Mesothelial cell of epicardium (in vitro differentiated cells): ENCODE measurements at regions not wholly inside any gene's neighbourhood (a gene's known extent, or its start where the extent isn't known, plus 50 kb on each side); places are given as distances from the start of the nearest gene placed in this dataset.

Experiments
- DNase-seq, 2 experiments: peaks; one replicate each; pipeline ENCODE4 v3.0.0; 2021; ENCODE audit warnings: low spot score in 2 of 2; ENCODE audit not compliant: unreplicated experiment in 2 of 2
- H3K27ac Mint-ChIP-seq: 2 replicates; pipeline ENCODE4 v1.8.0; 2021; ENCODE audit warnings: mixed read lengths
- H3K27me3 Mint-ChIP-seq: 2 replicates; pipeline ENCODE4 v1.8.0; 2021; ENCODE audit warnings: low read depth, mixed read lengths
- H3K36me3 Mint-ChIP-seq: 2 replicates; pipeline ENCODE4 v1.8.0; 2021; ENCODE audit warnings: mixed read lengths
- H3K4me1 Mint-ChIP-seq: 2 replicates; pipeline ENCODE4 v1.8.0; 2021; ENCODE audit warnings: mixed read lengths
- H3K4me3 Mint-ChIP-seq: 2 replicates; pipeline ENCODE4 v1.8.0; 2021; ENCODE audit warnings: mild to moderate bottlenecking, moderate library complexity, mixed read lengths
- H3K9me3 Mint-ChIP-seq: 2 replicates; pipeline ENCODE4 v1.8.0; 2021; ENCODE audit warnings: mixed read lengths
- CTCF ChIP-seq: fragments of 200-600 bp; sonication (generic); IDR thresholded peaks from one replicate; pipeline ENCODE4 v1.5.0; 2021; ENCODE audit warnings: antibody characterized with exemption; ENCODE audit not compliant: unreplicated experiment

DNA sequence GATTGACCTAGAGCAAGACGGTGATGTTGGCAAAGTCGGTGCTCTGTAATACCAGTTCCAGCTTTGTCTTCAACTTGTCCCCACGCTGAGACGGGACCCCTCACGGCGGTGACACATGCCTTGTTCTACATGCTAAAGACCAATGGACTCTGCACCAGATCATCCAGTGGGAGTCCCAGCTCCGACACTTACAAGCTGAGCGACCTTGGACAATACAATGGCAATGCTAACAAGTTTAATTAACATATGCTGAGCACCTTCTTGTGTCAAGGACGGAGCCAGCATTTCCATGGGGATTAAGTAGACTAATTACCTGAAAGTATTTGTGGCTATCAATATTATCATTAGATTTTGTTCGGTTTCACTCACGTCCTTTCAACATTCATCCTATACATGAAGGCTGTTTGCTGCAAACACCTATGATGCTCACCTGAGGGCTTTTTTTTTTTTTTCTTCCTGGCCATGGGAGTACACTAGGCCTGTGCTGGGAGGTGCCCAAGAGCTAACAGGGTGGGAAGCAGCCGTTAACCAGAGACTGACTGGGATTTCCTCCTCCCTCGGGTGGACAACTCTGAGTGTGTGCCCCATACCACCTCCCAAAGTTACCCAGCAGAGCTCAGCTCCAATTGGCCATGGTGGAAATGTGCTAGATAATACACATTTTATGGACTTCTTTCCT lies 308.6 kb upstream of the ZFHX3 start:
- H3K27me3 Mint-ChIP-seq, result peaks cover 21% of the 10 kb centered on the region
- H3K27ac Mint-ChIP-seq, result no peak overlapping the region
- H3K36me3 Mint-ChIP-seq, result no peaks in the 10 kb centered on the region
- H3K9me3 Mint-ChIP-seq, result no peaks in the 10 kb centered on the region
- no peak for DNase-seq
- TF ChIP-seq CTCF, result no peak
- H3K4me3 Mint-ChIP-seq, result no peak overlapping the region
- peaks cover 4% of the 10 kb centered on the region for H3K4me1 Mint-ChIP-seq

- no peak for DNase-seq
- H3K36me3 Mint-ChIP-seq, result no peaks in the 10 kb centered on the region
- peaks cover 4% of the 10 kb centered on the region for H3K4me1 Mint-ChIP-seq
- no peaks in the 10 kb centered on the region for H3K9me3 Mint-ChIP-seq
- no peak overlapping the region for H3K27ac Mint-ChIP-seq
- H3K27me3 Mint-ChIP-seq, result peaks cover 21% of the 10 kb centered on the region
- no peak overlapping the region for H3K4me3 Mint-ChIP-seq
- TF ChIP-seq CTCF, result no peak
These were observed 308.1 kb upstream of the ZFHX3 start for GRCh38 chr16:73355981-73356380.

- Mint-ChIP-seq H3K4me1 (peaks cover 4% of the 10 kb centered on the region), H3K27me3 (peaks cover 21% of the 10 kb centered on the region), H3K27ac (no peak overlapping the region), H3K36me3 (no peaks in the 10 kb centered on the region), H3K4me3 (no peak overlapping the region), H3K9me3 (no peaks in the 10 kb centered on the region)
- DNase-seq, result no peak
- no peak for TF ChIP-seq CTCF
These were observed 306.5 kb upstream of the ZFHX3 start for GRCh38 chr16:73354434-73354833.

GRCh38 chr16:73350707-73351452 lies 303.0 kb upstream of the ZFHX3 start:
- TF ChIP-seq CTCF, result no peak
- Mint-ChIP-seq H3K27ac (no peak overlapping the region), H3K36me3 (no peaks in the 10 kb centered on the region), H3K27me3 (peaks cover 27% of the 10 kb centered on the region), H3K9me3 (no peaks in the 10 kb centered on the region), H3K4me1 (peaks cover 4% of the 10 kb centered on the region), H3K4me3 (no peak overlapping the region)
- no peak for DNase-seq

DNA sequence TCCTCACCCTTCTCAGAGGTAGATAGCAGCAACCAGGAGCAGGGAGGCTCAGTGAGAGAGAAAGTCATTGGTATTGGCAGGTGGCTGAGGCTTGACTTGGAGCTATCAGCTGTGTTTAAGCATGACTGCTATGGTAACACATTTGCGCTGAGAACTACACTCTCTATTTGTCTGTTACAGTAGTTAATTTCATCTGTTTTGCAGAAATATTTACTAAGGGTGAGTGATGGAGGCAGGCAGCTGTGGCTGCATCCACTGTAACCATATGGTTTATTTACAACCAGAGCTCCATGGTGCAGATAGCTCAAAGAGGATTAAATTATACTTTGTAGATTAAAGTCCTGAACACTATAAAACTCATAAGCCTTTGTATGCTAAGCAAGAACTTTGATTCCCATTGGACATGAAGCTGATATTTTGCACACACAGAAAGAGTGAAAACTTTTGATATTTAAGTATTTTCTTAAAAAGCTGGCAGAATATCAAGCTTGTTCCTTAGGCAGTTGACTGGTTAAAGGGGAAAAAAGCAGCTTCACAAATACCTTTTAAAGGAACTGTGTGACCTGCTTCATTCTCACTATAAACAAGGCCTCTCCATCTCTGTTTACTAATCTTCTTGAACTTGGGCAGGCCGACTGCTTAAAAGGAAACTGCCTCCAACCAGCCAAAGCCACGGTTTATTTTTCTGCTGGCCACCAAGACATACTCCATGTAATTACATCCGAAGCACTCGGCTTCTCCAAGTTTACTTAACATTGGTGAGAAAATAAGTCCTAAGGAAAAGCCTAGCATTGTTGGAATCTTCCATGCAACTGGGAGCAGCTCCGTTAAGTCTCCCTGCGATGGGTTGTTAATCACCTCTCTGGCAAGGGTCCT lies 299.8 kb upstream of the ZFHX3 start:
- no peaks in the 10 kb centered on the region for H3K36me3 Mint-ChIP-seq
- no peak for TF ChIP-seq CTCF
- no peaks in the 10 kb centered on the region for H3K4me1 Mint-ChIP-seq
- peaks cover 23% of the 10 kb centered on the region for H3K27me3 Mint-ChIP-seq
- no peaks in the 10 kb centered on the region for H3K9me3 Mint-ChIP-seq
- no peak for DNase-seq
- no peak overlapping the region for H3K4me3 Mint-ChIP-seq
- H3K27ac Mint-ChIP-seq, result no peak overlapping the region
